Lower lobe of right lung (tissue), 2 donors: ENCODE measurements at regions not wholly inside any gene's neighbourhood (a gene's known extent, or its start where the extent isn't known, plus 50 kb on each side); places are given as distances from the start of the nearest gene placed in this dataset.

Source experiments
- ATAC-seq, 2 donors: fragments of 200-7000 bp; cut with Tn5 transposase; one replicate each; pipeline ENCODE4 v1.9.1; 2020 to 2022; ENCODE audit warnings: mild to moderate bottlenecking in 2 of 2, moderate library complexity in 2 of 2
- DNase-seq: peaks from one replicate; pipeline ENCODE4 v3.0.0-alpha.2; 2020
- H3K27ac ChIP-seq: fragments of 200-600 bp; one replicate; pipeline ENCODE4 v1.8.0; 2022
- H3K27me3 ChIP-seq: fragments of 200-600 bp; one replicate; pipeline ENCODE4 v1.8.0; 2022; ENCODE audit warnings: low read depth
- H3K36me3 ChIP-seq: fragments of 200-600 bp; one replicate; pipeline ENCODE4 v1.8.0; 2022; ENCODE audit warnings: mild to moderate bottlenecking
- H3K4me1 ChIP-seq: fragments of 200-600 bp; one replicate; pipeline ENCODE4 v1.8.0; 2022
- H3K4me3 ChIP-seq: fragments of 200-600 bp; one replicate; pipeline ENCODE4 v1.8.0; 2022; ENCODE audit warnings: mild to moderate bottlenecking
- H3K9me3 ChIP-seq: fragments of 200-600 bp; one replicate; pipeline ENCODE4 v1.8.0; 2022
- intact Hi-C: fragments of 100-400 bp; cut with DNase I; formaldehyde crosslinking; loops from one replicate; pipeline ENCODE4 v1.11.0; 2022
- TF ChIP-seq, protein P1 (sequence below): fragments of 200-600 bp; IDR thresholded peaks from one replicate; pipeline ENCODE4 v1.8.0; 2022; ENCODE audit warnings: antibody characterized with exemption, mild to moderate bottlenecking
- donor health status: DM: no; HTN: yes; CAD: no; lungs with severe emphysema.

DNA sequence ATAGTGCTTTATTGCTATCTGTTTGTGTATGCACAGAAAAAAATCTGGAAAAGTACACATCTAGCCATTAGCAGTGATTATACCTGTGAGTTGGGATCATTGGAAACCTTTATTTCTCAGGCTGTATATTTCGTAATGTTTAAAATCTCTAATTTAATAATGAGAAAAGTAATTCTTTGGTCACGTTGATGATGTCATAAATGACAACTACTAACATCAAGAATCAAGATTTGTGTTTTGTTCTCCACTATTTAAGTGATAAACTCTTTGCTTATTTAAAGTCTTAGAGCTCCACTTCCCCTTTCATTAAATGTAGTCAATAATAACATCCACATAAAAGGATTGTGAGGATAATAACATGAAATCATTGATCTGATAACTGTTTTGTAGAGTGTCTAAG lies 126.2 kb downstream of the TMA16 start:
- DNase-seq (no peak), ATAC-seq (no peak)
- TF ChIP-seq, protein P1, sequence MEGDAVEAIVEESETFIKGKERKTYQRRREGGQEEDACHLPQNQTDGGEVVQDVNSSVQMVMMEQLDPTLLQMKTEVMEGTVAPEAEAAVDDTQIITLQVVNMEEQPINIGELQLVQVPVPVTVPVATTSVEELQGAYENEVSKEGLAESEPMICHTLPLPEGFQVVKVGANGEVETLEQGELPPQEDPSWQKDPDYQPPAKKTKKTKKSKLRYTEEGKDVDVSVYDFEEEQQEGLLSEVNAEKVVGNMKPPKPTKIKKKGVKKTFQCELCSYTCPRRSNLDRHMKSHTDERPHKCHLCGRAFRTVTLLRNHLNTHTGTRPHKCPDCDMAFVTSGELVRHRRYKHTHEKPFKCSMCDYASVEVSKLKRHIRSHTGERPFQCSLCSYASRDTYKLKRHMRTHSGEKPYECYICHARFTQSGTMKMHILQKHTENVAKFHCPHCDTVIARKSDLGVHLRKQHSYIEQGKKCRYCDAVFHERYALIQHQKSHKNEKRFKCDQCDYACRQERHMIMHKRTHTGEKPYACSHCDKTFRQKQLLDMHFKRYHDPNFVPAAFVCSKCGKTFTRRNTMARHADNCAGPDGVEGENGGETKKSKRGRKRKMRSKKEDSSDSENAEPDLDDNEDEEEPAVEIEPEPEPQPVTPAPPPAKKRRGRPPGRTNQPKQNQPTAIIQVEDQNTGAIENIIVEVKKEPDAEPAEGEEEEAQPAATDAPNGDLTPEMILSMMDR: no peak
- no peaks in the 10 kb centered on the region for H3K4me1 ChIP-seq
- H3K27ac ChIP-seq: no peak overlapping the region
- H3K4me3 ChIP-seq: no peak overlapping the region
- no peaks in the 10 kb centered on the region for H3K27me3 ChIP-seq
- H3K9me3 ChIP-seq: no peaks in the 10 kb centered on the region
- no peaks in the 10 kb centered on the region for H3K36me3 ChIP-seq
- intact Hi-C loops: no loop called here

- Histone ChIP-seq H3K36me3 (no peaks in the 10 kb centered on the region), H3K27me3 (no peaks in the 10 kb centered on the region), H3K4me3 (no peak overlapping the region), H3K9me3 (no peaks in the 10 kb centered on the region), H3K27ac (peak overlapping the region; percentile 64), H3K4me1 (no peaks in the 10 kb centered on the region)
- ATAC-seq (peak; percentile 64 to 71), DNase-seq (no peak)
- intact Hi-C loops: no loop called here
- TF ChIP-seq, protein P1: no peak
Measured at GRCh38 chr4:163621821-163622220, 127.3 kb downstream of the TMA16 start.

DNA sequence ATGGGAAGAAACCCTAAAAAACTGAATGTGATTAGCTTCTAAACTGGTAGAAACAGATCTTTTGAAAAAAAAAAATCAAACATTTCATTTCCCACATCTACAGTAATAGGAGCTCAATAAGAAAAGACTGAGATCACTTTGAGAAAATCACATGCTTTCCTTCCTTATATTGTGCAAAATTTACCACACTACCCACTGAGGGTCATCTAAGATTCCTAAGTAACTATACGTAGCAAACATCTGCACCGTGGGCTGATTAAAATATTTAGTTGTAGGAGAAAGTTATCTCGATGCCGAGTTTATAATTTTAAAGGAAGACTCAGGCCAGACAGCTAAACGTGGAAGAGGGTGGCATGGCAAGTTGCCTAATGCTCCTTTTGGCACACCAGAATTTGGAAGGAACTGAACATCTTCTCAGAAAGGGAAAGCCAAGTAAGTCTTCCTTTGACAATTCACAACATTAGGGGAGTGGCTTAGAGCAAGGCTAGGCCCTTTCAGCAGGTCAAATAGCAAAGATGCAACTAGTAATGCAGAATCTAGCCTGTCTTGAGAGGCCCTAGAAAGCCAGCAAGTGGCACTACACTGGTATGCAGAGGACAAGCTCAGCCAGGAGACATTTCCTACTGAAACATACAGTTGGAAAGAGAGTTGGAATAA lies 128.0 kb downstream of the TMA16 start:
- ATAC-seq: peak; percentile 57 to 74

GRCh38 chr4:163623787-163624186 lies 129.3 kb downstream of the TMA16 start:
- no peak for DNase-seq
- TF ChIP-seq, protein P1: no peak
- H3K27me3 ChIP-seq: no peaks in the 10 kb centered on the region
- intact Hi-C loops: no loop called here
- no peaks in the 10 kb centered on the region for H3K4me1 ChIP-seq
- H3K9me3 ChIP-seq: no peaks in the 10 kb centered on the region
- no peak overlapping the region for H3K4me3 ChIP-seq
- H3K36me3 ChIP-seq: no peaks in the 10 kb centered on the region
- no peak for ATAC-seq
- no peak overlapping the region for H3K27ac ChIP-seq

More for the DNA sequence above, 128.0 kb downstream of the TMA16 start:
- Histone ChIP-seq H3K9me3 (no peaks in the 10 kb centered on the region), H3K4me1 (no peaks in the 10 kb centered on the region), H3K27me3 (no peaks in the 10 kb centered on the region), H3K27ac (peak overlapping the region; percentile 64), H3K36me3 (no peaks in the 10 kb centered on the region), H3K4me3 (no peak overlapping the region)
- TF ChIP-seq, protein P1: no peak
- DNase-seq: no peak
- intact Hi-C loops: no loop called here

GRCh38 chr4:163624727-163625126 lies 130.2 kb downstream of the TMA16 start:
- intact Hi-C loops: no loop called here
- Histone ChIP-seq H3K4me1 (no peaks in the 10 kb centered on the region), H3K4me3 (no peak overlapping the region), H3K27ac (no peak overlapping the region), H3K36me3 (no peaks in the 10 kb centered on the region), H3K27me3 (no peaks in the 10 kb centered on the region), H3K9me3 (no peaks in the 10 kb centered on the region)
- ATAC-seq (no peak), DNase-seq (no peak)
- TF ChIP-seq, protein P1: no peak
